GM21515 (cell line): ENCODE measurements at regions not wholly inside any gene's neighbourhood (a gene's known extent, or its start where the extent isn't known, plus 50 kb on each side); places are given as distances from the start of the nearest gene placed in this dataset.

ENCODE experiments used
- ATAC-seq: cut with Tn5 transposase; IDR thresholded peaks from one replicate; pipeline ENCODE4 v1.9.1; 2021; ENCODE audit not compliant: unreplicated experiment

DNA sequence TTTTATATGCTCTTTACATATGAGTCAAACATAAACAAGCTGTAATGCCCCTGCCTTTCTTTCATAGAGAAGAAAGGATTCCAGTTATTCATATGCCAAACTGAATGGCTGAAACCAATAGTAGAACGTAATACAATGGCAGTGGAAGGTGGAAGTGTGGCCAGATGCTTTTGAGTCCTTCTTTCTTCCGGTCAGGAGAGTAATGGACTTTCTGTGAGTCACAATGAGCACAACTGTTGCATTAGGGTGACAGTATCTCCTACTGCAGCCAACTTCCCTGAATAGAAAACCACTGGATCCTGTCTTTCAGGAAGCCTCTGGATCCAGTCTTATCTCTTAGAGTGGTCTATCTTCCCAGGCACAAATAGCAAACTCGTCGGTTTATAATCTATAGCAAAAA, 855.2 kb downstream of the MAT2B start:
- no peak for ATAC-seq

DNA sequence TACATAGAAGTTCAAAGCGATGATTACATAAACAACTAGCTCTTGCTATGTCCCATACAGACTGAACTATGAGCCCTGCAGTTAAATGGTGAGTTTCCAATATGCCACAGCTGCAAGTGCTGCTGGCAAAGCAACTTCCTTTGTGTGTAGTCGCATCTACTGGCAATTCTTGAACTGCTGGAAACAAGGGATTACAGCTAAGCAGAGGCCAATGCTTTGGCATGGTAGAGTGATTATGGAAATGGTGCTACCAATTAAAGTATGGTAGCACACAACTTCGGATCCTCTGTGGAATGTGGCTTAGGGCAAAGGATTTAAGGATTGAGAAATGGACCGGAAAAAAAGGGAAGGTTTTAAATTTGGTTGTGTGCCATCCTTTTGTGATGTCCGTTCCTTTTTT, 856.6 kb downstream of the MAT2B start:
- ATAC-seq: no peak

DNA sequence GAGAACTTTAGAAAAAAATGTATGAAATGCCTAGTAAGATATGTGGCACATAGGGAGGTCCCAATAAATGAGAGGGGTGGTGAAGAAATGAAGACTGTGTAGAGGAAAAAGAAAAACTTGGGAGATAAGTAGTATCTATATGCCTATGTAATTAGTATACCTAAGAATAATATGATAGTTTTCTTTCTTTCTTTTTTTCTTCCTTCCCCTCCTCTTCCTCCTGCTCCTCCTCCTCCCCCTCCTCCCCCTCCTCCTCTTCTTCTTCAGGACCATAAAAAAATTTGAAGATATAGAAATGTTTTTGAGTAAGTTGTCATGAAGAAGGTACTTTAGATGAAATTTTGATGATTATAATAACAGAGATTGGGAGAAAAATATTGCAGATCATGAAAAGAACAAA, 857.4 kb downstream of the MAT2B start:
- no peak for ATAC-seq

DNA sequence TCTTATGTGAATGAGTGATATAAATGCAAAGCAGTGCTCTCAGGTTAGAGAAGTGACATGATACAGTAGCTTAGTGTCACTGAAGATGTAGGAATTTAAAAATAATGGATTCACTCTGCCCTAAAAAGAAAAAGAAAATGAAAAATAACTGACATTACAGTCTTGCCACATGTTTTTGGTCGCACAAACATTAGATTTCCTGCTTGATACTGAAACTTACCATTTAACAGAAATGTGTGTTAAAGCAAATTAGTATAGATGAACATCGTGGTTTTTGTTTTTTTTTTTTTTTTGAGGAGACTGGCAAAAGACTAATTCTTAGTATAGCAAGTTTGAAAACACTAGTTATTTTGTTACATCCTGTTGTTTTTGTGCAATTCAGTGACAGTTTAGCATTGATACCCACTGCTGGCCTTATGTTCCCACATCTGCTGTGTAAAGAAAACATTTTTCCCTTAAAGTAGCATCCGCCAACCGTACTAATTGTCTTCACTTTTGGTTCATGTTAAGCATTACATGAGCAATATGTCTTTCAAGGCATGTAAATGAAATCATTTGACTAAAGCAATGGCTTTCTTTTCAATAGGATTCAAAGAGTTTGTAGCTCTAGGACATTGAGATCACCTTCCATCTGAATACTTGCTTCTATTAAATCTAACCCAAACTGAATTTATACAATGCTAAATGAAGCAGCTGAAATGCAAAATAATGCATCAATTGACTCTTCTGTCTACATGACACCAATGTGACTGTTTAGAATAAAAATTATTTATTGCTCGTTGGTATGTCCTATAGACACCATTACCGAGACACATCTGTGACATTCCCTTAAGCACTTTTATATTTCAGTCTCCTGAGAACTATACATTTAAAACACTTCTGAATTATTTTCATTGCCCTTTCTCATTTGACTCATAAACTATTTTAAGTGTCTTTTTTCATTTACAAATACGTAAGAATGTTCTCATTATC, 859.1 kb downstream of the MAT2B start:
- no peak for ATAC-seq

DNA sequence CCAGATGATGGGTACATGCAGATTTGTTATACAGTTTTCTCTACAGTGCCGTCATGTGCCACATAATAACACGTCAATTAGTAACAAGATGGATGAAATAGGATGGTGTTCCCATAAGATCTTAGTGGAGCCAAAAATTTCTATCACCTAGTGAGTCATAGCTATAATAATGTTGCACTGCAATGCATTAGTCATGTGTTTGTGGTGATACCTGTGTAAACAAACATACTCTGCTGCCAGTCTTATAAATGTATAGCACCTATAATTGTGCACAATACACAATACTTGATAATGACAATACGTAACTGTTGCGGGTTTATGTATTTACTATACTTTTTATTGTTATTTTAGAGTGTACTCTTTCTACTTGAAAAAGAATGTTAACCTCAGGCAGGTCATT, 865.4 kb downstream of the MAT2B start:
- ATAC-seq: no peak

DNA sequence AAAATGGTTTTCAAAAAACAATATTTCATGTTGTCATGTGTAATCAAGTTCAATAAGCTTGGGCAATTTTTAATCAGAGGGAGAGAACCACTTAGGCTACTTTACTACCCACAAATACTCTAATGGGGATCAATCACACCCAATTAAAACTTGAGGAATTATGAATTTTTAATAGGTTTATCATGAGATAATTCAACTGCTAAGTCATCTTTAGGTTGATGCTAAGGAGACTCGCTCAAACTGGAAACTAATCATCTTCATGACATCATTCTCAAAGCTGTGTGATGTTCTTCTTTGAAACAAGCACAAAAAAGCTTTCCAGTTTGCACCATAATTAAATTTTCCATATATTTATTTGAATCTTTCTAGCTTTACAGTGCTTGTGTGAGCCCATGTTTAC, 867.5 kb downstream of the MAT2B start:
- no peak for ATAC-seq

DNA sequence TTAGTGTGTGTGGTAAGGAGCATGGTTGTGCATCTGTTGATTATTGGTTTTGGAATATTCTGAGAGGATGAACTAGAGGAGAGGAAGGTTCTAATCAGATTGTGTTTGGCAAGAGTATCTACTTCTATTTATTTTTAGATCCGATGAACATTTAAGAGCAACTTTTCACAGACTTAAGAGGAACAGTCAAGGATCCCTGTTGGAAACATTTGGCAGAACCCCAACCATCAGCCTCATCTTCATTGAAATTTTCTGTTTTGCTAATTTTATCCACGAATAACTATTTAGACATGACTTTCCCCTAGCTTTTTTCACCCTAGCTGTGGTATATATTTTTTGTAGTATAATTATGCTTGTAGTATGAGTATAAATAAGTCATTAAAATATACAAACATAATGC, 868.5 kb downstream of the MAT2B start:
- no peak for ATAC-seq

DNA sequence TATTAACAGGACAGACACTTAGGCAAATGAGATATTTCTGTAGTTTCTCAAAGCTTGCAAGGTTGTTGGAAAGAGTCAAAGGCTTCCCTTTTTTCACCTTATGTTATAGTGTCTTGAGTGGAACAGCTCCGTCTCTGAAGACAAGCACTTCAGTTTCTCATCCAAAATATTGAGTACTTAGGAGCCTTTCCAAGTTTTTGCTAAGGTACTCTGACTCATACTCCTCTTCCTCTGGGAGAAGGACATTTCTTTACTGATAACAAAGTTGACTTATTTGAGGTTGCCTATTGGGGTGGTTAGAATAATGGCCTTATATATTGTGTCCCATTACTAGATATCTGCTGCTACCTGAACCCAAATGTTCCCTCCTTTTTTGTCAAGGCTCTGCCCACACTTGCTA, 869.6 kb downstream of the MAT2B start:
- no peak for ATAC-seq

DNA sequence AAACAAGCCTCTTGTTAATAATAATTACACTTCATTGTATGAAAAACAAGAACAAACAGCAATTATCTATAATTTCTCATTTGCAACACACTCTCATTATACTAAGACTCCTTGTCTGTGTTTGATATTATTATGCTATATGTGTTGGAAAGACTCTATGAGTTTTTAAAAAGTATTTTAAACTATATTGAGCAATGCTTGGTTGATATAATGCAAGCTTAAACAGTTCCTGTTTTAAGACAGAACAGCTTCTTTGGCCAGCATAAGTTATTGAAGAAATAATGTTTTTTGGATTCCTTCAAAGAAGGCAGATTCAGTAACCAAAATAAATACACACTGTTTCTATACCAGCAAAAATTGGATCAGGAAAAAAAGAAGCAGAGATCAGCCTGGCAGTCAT, 871.4 kb downstream of the MAT2B start:
- no peak for ATAC-seq

DNA sequence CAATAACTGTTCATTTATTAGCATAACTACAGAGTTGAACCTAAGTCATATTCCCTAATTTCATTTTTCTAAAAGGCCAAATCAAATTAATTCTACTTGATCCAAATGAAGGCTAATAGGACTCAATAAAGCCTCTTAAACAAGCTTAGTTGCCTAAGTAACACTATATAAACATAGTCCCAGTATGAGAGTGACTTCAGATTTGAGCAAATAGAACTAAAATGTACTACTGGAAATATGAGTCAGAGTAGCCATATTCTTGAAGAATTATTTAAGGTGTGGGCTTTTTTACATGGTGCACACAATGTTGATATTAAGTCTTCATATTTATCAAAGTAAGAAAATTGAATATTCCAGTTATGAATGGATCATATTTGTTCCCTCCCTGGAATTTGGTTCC, 872.3 kb downstream of the MAT2B start:
- ATAC-seq: no peak

DNA sequence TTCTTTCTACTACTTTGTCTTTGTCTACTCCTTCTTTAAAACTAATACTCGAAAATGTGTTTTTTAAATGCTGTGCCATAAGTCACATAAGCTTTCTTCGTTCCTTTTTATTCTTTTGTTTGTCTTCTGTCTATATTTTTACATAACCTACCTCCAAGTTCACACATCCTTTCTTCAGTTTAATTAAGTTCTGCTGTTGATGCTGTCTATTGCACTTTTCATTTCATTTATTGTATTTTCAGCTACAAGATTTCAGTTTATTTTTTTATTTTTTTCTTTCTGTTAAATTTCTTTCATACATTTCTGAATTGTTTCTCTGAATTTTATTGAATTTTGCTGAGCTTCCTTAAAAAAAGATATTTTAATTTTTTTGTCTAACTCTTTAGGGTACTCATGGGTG, 878.2 kb downstream of the MAT2B start:
- no peak for ATAC-seq

DNA sequence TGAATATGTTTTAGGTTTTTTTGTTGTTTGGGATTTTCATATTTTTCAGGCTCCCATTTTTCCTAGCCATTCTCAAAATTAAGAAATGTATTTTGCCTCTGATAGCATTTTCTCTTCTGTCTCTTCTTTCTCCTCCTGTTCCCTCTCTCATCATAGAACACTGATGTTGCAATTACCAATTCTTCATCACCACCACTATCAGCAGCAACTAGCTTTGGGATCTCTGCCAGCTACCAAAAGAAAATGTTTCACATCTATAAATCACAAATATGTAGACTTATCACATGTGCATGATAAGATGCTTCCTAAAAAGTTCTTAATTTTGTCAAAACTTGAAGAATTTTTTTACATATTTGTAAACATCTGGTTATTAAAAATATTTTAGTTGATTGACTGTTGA, 887.1 kb downstream of the MAT2B start:
- ATAC-seq: no peak

DNA sequence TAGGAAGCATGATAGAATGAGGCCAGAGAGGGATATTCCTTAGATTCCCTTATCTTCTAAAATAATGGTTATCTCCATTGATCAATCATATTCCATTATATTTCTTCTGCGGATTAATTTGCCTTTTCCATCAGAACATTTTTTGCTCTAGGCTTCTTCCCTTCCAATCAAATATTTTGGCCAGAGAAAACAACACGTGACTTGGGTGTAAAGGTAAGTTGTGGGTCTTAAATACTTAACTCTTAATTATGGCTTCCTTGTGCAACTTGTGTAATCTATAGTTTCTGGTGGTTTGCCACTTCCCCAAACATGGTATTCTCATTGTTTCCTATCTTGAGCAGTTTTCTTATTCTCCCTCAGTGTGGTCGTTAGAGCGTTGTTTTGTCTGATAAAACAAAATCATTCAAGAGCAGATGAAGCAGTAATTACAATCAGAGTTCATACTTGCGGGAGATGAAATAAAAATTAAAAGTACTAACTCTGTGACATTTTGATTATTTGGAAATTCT, 889.3 kb downstream of the MAT2B start:
- no peak for ATAC-seq

DNA sequence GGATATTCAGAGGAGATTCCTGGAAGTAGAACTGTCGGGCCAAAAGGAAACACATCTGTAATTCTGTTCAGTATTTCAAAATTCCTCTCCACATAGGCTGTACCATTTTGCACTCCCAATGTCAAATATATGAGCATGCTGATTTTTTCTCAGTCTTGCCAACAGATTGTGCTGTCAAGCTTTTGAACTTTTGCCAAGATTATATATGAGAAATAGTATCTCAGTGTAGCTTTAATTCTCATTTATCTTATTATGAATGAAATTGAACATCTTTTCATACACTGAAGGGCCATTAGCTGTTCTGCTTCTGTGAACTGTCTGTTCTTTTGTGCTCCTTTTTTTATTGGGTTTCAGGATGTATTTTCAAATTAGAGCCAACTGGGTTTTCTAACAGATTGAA, 907.1 kb downstream of the MAT2B start:
- no peak for ATAC-seq

DNA sequence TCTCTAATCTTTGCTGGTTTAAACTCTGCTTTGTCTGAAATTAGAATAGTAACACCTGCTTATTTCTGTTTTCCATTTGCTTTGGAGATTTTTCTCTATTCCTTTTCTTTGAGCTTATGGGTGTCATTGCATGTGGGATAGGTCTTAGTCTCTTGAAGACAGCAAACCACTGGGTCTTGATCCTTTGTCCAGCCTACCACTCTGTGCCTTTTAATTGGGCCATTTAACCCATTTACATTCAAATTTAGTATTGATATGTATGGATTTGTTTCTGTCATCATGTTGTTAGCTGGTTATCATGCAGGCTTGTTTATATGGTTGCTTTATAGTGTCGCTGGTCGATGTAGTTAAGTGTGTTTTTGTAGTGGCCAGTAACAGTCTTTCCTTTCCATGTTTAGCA, 914.7 kb downstream of the MAT2B start:
- ATAC-seq: no peak

DNA sequence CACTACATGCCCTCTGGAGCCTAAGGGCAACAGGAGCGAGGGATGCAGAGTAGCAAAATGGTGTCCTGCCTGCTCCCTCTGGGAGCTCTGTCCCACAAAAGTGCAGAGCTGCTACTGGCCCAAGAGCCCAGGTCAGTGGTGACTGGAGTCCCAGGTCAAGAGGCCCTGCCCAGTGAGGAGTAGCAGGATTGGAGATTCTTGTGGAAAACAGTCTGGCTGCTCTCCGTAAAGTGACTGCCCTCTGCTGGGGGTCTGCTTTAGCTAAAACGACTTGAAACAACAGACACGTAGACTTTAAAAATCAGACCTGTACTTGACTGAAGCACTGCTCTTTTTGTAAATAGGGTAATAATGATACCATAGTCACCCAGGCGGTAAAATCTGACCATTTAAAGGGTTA, 917.0 kb downstream of the MAT2B start:
- ATAC-seq: no peak

DNA sequence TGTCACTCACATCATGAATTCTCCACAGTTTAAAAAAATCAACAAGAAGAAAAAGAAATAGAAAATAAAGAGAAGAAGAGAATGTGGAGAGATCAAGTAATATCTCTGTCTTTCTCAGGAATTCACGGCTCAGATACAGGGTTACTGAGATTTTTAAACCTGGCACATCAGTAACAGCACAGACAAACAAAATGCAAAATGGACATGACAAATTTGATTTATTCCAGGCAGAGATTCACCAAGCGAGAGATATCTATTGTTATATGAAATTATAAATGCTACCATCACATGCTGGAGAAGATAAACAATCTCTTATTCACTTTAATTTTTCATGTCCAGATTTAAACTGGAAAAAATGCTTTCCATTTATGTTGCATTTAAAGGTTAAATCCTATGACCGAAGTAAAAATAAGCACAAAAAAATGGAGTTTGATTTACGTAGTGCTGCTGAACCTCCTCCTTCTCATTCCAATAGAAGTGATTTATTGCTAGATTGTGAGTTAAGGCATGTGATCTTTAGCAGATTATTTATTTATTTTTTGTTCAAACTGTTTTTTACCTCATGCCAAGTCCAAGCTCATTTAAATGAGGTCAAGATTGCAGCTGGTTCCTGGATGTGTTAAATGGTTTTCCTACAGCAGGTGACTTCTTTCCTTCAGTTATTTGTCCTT, 926.4 kb downstream of the MAT2B start:
- no peak for ATAC-seq

DNA sequence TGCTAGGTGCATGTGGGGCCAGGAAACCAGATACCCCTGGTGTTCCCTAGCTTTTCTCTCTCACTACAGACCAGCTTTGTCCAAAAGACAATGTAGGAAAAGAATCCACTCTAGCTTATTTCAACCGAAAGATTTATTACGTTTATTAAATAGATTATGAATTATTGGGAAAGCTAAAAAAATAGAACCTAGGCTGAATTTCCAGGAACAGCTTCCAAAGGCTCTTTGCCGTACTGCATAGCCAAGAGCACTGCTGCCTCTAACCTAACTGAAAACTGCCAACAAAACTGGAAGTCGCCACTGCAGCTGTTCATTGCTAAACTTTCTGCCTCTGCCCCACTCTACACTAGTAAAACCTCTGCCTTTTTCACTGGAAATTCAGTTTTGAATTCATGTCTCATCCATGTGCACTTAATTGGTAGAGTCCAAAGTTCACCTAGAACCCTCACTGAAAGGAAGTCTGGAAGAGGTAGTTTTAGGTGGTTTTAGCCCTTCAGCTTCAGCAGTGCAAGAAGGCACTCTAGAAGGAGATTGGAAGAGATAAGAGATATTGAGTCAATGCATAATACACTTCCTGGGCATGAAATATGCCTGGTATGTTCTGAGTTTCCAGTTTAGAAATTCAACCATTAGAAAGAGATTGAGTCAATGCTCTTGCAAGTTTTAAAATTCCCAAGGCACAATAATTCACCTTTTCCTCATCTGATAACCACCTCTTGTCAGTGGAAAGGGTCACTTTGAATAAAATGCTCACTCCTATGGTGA, 927.9 kb downstream of the MAT2B start:
- no peak for ATAC-seq

DNA sequence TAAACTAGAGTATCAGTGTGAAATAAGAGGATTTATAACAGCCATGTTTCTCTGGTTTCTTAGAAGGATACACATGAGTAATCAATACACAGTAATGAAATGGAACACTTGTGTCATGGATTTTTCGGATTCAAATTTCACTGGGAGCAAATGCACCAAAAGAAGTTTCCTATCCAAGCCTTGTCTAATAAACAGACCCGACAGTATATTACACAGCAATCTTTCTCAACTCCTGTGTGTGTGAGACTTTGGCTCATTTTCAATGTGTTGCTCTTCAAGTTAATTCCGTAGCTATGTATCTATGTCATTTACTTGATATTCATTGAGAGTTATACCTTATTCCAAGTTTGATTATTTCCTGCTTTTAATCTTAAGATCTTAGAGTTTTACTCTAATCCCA, 930.2 kb downstream of the MAT2B start:
- ATAC-seq: no peak

DNA sequence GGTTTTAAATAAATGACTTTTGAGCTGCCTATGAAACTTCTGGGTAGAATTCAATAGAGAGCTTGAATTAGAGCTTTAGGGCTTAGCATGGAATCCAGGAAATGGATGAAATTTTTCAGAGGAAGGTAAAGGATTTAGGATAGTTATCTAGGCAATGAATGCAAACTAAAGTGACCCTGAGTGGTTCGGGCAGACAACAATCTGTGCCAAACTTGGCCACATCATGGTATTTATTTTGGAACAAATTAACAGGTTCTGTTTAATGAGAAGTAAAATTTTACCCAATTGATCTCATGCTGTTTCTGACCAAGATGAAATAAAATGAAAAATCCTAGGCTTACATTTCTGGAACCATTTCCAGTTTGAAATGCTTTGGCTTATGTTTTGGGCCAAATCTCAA, 934.4 kb downstream of the MAT2B start:
- ATAC-seq: no peak

DNA sequence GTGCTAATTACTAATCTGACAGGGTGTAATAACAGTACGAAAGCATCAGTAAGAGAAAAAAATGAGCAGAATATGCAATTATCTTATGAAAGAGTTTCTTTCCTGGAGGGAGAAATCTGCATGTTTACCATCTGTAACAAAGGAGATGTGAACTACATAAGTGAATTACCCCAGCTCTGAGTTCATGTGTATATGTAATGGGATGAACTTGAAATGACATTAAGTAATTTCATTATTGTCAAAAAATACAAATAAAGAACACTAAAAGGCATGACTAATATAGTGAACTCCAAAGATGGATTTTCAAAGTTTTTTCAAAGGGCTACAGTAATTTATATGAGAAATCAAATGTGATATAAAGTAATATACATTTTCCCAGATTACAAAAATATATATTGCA, 944.0 kb downstream of the MAT2B start:
- ATAC-seq: no peak

DNA sequence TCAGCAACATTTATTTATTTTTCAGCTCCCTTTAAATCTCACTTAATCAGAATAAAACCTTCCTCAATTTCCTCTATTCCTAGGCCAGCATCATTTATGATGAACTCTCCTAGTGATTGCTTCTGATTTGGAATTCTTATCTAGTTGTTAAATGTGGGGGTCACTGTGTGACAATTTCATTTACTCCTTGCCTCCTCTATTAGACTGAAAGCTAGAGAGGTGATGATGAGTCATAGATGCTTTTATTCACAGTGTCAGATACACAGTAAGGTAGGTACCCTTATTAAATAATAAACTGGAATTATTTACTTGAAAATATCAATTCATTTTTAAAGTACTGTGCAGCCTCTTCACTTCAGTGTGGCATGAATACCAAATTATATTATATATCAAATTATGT, 960.6 kb downstream of the MAT2B start:
- no peak for ATAC-seq
